Thoracic aorta (tissue), 2 donors: ENCODE measurements at regions not wholly inside any gene's neighbourhood (a gene's known extent, or its start where the extent isn't known, plus 50 kb on each side); places are given as distances from the start of the nearest gene placed in this dataset.

Experiments
- ATAC-seq: fragments of 150-250 bp; one replicate; pipeline ENCODE4 v1.8.0; 2017; ENCODE audit warnings: low read depth; ENCODE audit not compliant: insufficient number of reproducible peaks, low FRiP score
- DNase-seq: peaks from one replicate; pipeline ENCODE4 v3.0.0-alpha.2; 2020; ENCODE audit warnings: low spot score
- H3K27ac ChIP-seq, 2 donors: fragments of 200-600 bp; sonication (generic); 1 replicate in 1 of 2; 2 replicates in 1 of 2; pipeline ENCODE4 v1.5.1; 2016; ENCODE audit warnings: mild to moderate bottlenecking in 2 of 2, moderate library complexity in 2 of 2
- H3K27me3 ChIP-seq: fragments of 200-600 bp; sonication (generic); replicated peaks from 2 replicates; pipeline ENCODE4 v1.6.0; 2016; ENCODE audit warnings: mild to moderate bottlenecking; ENCODE audit not compliant: insufficient read depth
- H3K36me3 ChIP-seq: fragments of 200-600 bp; sonication (generic); one replicate; pipeline ENCODE4 v1.5.1; 2016
- H3K4me1 ChIP-seq, 2 donors: fragments of 200-600 bp; sonication (generic); 1 replicate in 1 of 2; 2 replicates in 1 of 2; pipeline versions ENCODE4 v1.5.1 to v1.6.0; 2016; ENCODE audit warnings: low read depth in 2 of 2, mild to moderate bottlenecking in 1 of 2; ENCODE audit not compliant: control insufficient read depth in 1 of 2
- H3K4me3 ChIP-seq: fragments of 200-600 bp; sonication (generic); 2 replicates; pipeline ENCODE4 v1.5.1; 2016; ENCODE audit warnings: mild to moderate bottlenecking
- H3K9me3 ChIP-seq: fragments of 200-600 bp; sonication (generic); 2 replicates; pipeline ENCODE4 v1.5.1; 2016
- CTCF ChIP-seq: fragments of 200-600 bp; sonication (generic); IDR thresholded peaks from one replicate; pipeline ENCODE4 v1.5.1; 2019; ENCODE audit warnings: antibody characterized with exemption

GRCh38 chr17:56076980-56077379, 76.3 kb upstream of the ANKFN1 start:
- TF ChIP-seq CTCF, result no peak
- Histone ChIP-seq H3K9me3 (no peaks in the 10 kb centered on the region), H3K27ac (no peak overlapping the region), H3K4me1 (no peaks in the 10 kb centered on the region), H3K27me3 (no peaks in the 10 kb centered on the region), H3K4me3 (no peak overlapping the region), H3K36me3 (no peaks in the 10 kb centered on the region)
- ATAC-seq (no peak), DNase-seq (no peak)

GRCh38 chr17:56083475-56083874, 69.8 kb upstream of the ANKFN1 start:
- ATAC-seq (no peak), DNase-seq (no peak)
- Histone ChIP-seq H3K4me3 (no peak overlapping the region), H3K9me3 (no peaks in the 10 kb centered on the region), H3K27ac (no peak overlapping the region), H3K27me3 (no peaks in the 10 kb centered on the region), H3K4me1 (no peaks in the 10 kb centered on the region), H3K36me3 (no peaks in the 10 kb centered on the region)
- no peak for TF ChIP-seq CTCF

- H3K36me3 ChIP-seq, result no peaks in the 10 kb centered on the region
- DNase-seq (no peak), ATAC-seq (no peak)
- H3K9me3 ChIP-seq, result no peaks in the 10 kb centered on the region
- no peaks in the 10 kb centered on the region for H3K27me3 ChIP-seq
- no peak overlapping the region for H3K4me3 ChIP-seq
- H3K4me1 ChIP-seq, result no peaks in the 10 kb centered on the region
- no peak for TF ChIP-seq CTCF
- H3K27ac ChIP-seq, result no peak overlapping the region
Observed at GRCh38 chr17:56085576-56086267, 67.6 kb upstream of the ANKFN1 start.

GRCh38 chr17:56087199-56087598, 66.1 kb upstream of the ANKFN1 start:
- TF ChIP-seq CTCF, result no peak
- H3K36me3 ChIP-seq, result no peaks in the 10 kb centered on the region
- ATAC-seq (no peak), DNase-seq (no peak)
- no peak overlapping the region for H3K27ac ChIP-seq
- H3K4me1 ChIP-seq, result no peaks in the 10 kb centered on the region
- H3K27me3 ChIP-seq, result no peaks in the 10 kb centered on the region
- no peak overlapping the region for H3K4me3 ChIP-seq
- no peaks in the 10 kb centered on the region for H3K9me3 ChIP-seq

GRCh38 chr17:56096026-56096810, 57.1 kb upstream of the ANKFN1 start:
- Histone ChIP-seq H3K27ac (no peak overlapping the region), H3K9me3 (no peaks in the 10 kb centered on the region), H3K36me3 (no peaks in the 10 kb centered on the region), H3K4me1 (no peaks in the 10 kb centered on the region), H3K4me3 (no peak overlapping the region), H3K27me3 (no peaks in the 10 kb centered on the region)
- no peak for ATAC-seq
- TF ChIP-seq CTCF, result no peak
- no peak for DNase-seq
